Breast epithelium (tissue), 4 donors: ENCODE measurements at regions not wholly inside any gene's neighbourhood (a gene's known extent, or its start where the extent isn't known, plus 50 kb on each side); places are given as distances from the start of the nearest gene placed in this dataset.

Source experiments
- DNase-seq, 2 donors: peaks; one replicate each; pipeline ENCODE4 v3.0.0-alpha.2; 2019; ENCODE audit warnings: low spot score in 2 of 2
- H3K27ac ChIP-seq, 2 donors: fragments of 200-600 bp; sonication (generic) in 1 of 2; one replicate each; pipeline ENCODE4 v1.5.1; 2016 to 2019; ENCODE audit warnings: mild to moderate bottlenecking in 1 of 2
- H3K27me3 ChIP-seq, 2 donors: fragments of 200-600 bp; sonication (generic) in 1 of 2; one replicate each; pipeline versions ENCODE4 v1.5.1 to v1.6.0; 2017 to 2019; ENCODE audit warnings: control low read depth in 1 of 2, mild to moderate bottlenecking in 1 of 2
- H3K36me3 ChIP-seq: fragments of 200-600 bp; one replicate; pipeline ENCODE4 v1.5.1; 2019
- H3K4me1 ChIP-seq, 2 donors: fragments of 200-600 bp; sonication (generic); one replicate each; pipeline ENCODE4 v1.5.1; 2016 to 2019; ENCODE audit warnings: control low read depth in 1 of 2
- H3K4me3 ChIP-seq, 3 donors: fragments of 200-600 bp; sonication (generic); 1 replicate in 2 of 3; 2 replicates in 1 of 3; pipeline ENCODE4 v1.5.1; 2016 to 2019; ENCODE audit warnings: mild to moderate bottlenecking in 3 of 3, moderate library complexity in 2 of 3
- H3K9me3 ChIP-seq, 2 donors: fragments of 200-600 bp; sonication (generic) in 1 of 2; one replicate each; pipeline ENCODE4 v1.5.1; 2016 to 2019; ENCODE audit warnings: control low read depth in 1 of 2
- POLR2A ChIP-seq: fragments of 450-650 bp; IDR thresholded peaks from one replicate; pipeline ENCODE4 v1.6.1; 2016; ENCODE audit warnings: antibody characterized with exemption, mild to moderate bottlenecking, moderate library complexity
- POLR2AphosphoS5 ChIP-seq, 3 donors: sonication (generic); formaldehyde crosslinking; IDR thresholded peaks; one replicate each; pipeline ENCODE4 v1.6.1; 2017; ENCODE audit warnings: antibody characterized with exemption in 3 of 3
- intact Hi-C: fragments of 100-400 bp; cut with DNase I; formaldehyde crosslinking; loops from one replicate; pipeline ENCODE4 v1.15.1; 2023; ENCODE audit warnings: low total_unique reads
- TF ChIP-seq, protein P1 (sequence below), 3 donors: fragments of 450-650 bp; IDR thresholded peaks; one replicate each; pipeline ENCODE4 v1.5.1; 2016 to 2017; ENCODE audit warnings: antibody characterized with exemption in 3 of 3, mild to moderate bottlenecking in 3 of 3, moderate library complexity in 3 of 3

GRCh38 chr5:15085671-15086070, 214.1 kb upstream of the ANKH start:
- H3K27ac ChIP-seq = no peak overlapping the region
- intact Hi-C loops = no loop called here
- H3K4me3 ChIP-seq = no peak overlapping the region
- no peaks in the 10 kb centered on the region for H3K9me3 ChIP-seq
- no peaks in the 10 kb centered on the region for H3K4me1 ChIP-seq
- no peak for DNase-seq
- TF ChIP-seq POLR2AphosphoS5 (IDR thresholded peaks at IDR 0.05) = no peak
- TF ChIP-seq POLR2A = no peak
- TF ChIP-seq, protein P1, sequence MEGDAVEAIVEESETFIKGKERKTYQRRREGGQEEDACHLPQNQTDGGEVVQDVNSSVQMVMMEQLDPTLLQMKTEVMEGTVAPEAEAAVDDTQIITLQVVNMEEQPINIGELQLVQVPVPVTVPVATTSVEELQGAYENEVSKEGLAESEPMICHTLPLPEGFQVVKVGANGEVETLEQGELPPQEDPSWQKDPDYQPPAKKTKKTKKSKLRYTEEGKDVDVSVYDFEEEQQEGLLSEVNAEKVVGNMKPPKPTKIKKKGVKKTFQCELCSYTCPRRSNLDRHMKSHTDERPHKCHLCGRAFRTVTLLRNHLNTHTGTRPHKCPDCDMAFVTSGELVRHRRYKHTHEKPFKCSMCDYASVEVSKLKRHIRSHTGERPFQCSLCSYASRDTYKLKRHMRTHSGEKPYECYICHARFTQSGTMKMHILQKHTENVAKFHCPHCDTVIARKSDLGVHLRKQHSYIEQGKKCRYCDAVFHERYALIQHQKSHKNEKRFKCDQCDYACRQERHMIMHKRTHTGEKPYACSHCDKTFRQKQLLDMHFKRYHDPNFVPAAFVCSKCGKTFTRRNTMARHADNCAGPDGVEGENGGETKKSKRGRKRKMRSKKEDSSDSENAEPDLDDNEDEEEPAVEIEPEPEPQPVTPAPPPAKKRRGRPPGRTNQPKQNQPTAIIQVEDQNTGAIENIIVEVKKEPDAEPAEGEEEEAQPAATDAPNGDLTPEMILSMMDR (IDR thresholded peaks at IDR 0.05) = no peak
- H3K27me3 ChIP-seq = no peaks in the 10 kb centered on the region
- H3K36me3 ChIP-seq = no peaks in the 10 kb centered on the region

GRCh38 chr5:15082096-15082495, 210.5 kb upstream of the ANKH start:
- Histone ChIP-seq H3K9me3 (no peaks in the 10 kb centered on the region), H3K4me3 (no peak overlapping the region), H3K4me1 (no peaks in the 10 kb centered on the region), H3K27ac (no peak overlapping the region), H3K27me3 (no peaks in the 10 kb centered on the region), H3K36me3 (no peaks in the 10 kb centered on the region)
- TF ChIP-seq, protein P1 (IDR thresholded peaks at IDR 0.05) = no peak
- TF ChIP-seq POLR2AphosphoS5 (IDR thresholded peaks at IDR 0.05) (no peak), POLR2A (no peak)
- intact Hi-C loops = no loop called here
- no peak for DNase-seq

DNA sequence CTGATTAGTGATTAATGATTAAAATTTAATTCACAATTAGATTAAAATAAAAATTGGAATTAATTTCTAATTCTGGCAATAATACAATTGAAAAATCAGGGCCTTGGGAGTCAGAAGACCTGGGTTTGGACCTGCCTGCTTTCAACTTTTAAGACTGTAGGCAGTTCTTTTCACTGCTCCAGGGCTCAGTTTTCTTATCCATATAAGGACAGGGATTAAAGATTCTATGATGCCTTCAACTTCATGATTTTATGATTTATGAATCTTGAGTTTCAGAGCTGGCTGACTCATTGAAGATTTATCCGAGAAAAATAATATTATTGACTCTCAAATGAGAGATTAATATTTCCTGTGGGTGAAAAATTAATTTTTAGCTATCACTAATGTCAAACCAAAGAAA, 208.6 kb upstream of the ANKH start:
- H3K27me3 ChIP-seq = no peaks in the 10 kb centered on the region
- H3K36me3 ChIP-seq = no peaks in the 10 kb centered on the region
- TF ChIP-seq POLR2A (no peak), POLR2AphosphoS5 (IDR thresholded peaks at IDR 0.05) (no peak)
- TF ChIP-seq, protein P1 (IDR thresholded peaks at IDR 0.05) = no peak
- DNase-seq = no peak
- H3K9me3 ChIP-seq = no peaks in the 10 kb centered on the region
- intact Hi-C loops = no loop called here
- H3K27ac ChIP-seq = no peak overlapping the region
- no peaks in the 10 kb centered on the region for H3K4me1 ChIP-seq
- no peak overlapping the region for H3K4me3 ChIP-seq

GRCh38 chr5:15079566-15079965, 208.0 kb upstream of the ANKH start:
- Histone ChIP-seq H3K9me3 (no peaks in the 10 kb centered on the region), H3K27ac (no peak overlapping the region), H3K27me3 (no peaks in the 10 kb centered on the region), H3K36me3 (no peaks in the 10 kb centered on the region), H3K4me3 (no peak overlapping the region), H3K4me1 (no peaks in the 10 kb centered on the region)
- no peak for DNase-seq
- TF ChIP-seq POLR2AphosphoS5 (IDR thresholded peaks at IDR 0.05) (no peak), POLR2A (no peak)
- TF ChIP-seq, protein P1 (IDR thresholded peaks at IDR 0.05) = no peak
- intact Hi-C loops = no loop called here

GRCh38 chr5:15074651-15075050, 203.1 kb upstream of the ANKH start:
- no peaks in the 10 kb centered on the region for H3K27me3 ChIP-seq
- no peak for DNase-seq
- no peak for TF ChIP-seq POLR2AphosphoS5 (IDR thresholded peaks at IDR 0.05)
- TF ChIP-seq, protein P1 (IDR thresholded peaks at IDR 0.05) = no peak
- TF ChIP-seq POLR2A = no peak
- no peaks in the 10 kb centered on the region for H3K9me3 ChIP-seq
- no peak overlapping the region for H3K27ac ChIP-seq
- intact Hi-C loops = no loop called here
- H3K4me3 ChIP-seq = no peak overlapping the region
- no peaks in the 10 kb centered on the region for H3K4me1 ChIP-seq
- H3K36me3 ChIP-seq = no peaks in the 10 kb centered on the region
